GM21717 (cell line): ENCODE measurements at regions not wholly inside any gene's neighbourhood (a gene's known extent, or its start where the extent isn't known, plus 50 kb on each side); places are given as distances from the start of the nearest gene placed in this dataset.
"Not testable (repeated sequence)": the region's sequence is repeated elsewhere in the genome, so short reads cannot be mapped to it uniquely, and the experiment has no call there.

Experiments used
- ATAC-seq: cut with Tn5 transposase; IDR thresholded peaks from one replicate; pipeline ENCODE4 v1.9.1; 2021; ENCODE audit warnings: mild to moderate bottlenecking, moderate library complexity; ENCODE audit not compliant: unreplicated experiment

DNA sequence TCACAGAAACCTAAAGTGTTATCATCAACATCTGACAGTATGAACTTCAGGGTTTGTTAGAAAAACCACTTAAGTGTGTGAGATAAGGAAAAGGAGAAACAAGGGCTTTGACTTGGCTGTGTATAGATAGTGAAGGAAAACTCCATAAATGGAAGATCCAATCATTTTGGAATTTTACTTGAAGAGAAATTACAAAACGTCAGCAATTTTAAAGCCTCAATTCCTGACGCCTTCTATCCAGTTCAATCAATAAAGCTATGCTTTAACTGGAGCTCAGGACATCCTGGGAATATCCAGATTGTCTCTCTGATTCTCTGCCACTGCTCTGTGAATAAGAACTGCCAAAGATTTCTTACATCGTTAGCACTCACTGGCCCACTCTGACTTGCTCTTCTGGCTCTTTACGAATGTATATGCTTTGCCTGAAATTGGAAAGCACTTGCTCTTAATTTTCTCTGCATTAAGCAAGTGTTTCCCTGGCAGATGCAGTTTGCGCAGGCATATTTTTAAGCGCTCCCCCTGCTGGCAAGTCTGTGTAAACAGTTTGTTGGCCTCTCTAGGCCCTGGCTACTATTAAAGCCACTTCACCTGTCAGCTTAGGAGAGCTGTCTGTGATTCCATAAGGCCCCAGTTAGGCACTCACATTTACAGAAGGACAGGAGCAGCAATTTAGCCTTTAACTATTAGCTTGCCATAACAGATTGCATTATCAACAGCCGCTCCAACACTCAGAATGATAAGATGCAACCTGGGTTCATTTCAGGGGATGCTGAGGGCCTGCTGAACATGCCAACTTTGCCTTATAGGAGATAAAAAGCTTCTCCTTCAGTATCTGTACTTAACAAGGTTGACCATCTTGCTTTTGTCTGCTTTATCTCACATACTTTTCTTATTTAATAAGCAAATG, 251.4 kb upstream of the DDX53 start:
- ATAC-seq = peak; percentile 93

- peak; percentile 83 for ATAC-seq
Observed at GRCh38 chrX:22758807-22759481, 240.8 kb upstream of the DDX53 start.

DNA sequence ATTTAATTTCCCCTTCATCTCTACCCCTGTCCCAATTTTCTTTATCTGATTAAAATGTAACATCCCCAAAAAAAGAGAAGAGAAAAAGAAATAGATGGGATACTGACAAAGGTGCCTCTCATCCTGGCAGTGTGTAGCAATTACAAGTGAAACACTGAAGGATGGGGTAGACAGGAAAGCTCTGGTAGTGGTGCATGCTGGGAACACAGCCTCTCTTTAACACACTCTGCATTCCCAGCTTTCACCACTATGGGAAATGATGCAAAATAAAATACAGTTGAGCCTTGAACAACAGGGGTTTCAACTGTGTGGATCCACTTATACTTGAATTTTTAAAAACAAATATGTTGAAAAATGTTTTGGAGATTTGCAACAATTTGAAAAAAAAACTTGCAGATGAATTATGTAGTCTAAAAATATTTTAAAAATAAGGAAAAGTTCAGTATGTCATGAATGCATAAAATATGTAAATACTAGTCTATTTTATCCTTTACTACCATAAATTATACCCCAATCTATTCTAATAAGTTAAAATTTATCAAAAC, 239.2 kb upstream of the DDX53 start:
- no peak for ATAC-seq

GRCh38 chrX:22788221-22788620, 211.5 kb upstream of the DDX53 start:
- no peak for ATAC-seq

GRCh38 chrX:22795671-22796070, 204.1 kb upstream of the DDX53 start:
- ATAC-seq = no peak

GRCh38 chrX:22800360-22800759, 199.4 kb upstream of the DDX53 start:
- no peak for ATAC-seq

DNA sequence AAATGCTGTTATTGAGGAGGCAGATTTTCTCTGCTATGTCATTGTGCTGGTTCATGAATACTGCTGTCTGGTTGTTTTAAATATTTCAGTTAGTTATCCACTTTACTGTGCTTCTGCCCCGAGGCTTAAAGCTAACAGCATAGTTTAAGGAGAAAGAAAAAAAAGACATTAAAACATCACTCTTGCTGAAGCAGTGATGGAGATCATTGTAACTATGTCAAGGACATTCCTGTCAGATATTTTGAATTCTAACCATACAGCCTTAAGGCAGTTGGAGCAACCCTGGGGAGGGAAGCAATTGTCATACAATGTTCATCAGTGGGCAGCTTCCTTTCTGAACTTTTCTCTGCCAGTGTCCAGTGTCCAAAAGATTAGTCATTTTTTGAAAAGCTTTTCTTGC, 199.0 kb upstream of the DDX53 start:
- ATAC-seq = no peak

- peak; percentile 56 for ATAC-seq
Observed at GRCh38 chrX:22803353-22803752, 196.4 kb upstream of the DDX53 start.

- ATAC-seq = no peak
Observed at GRCh38 chrX:22810876-22811275, 188.9 kb upstream of the DDX53 start.

DNA sequence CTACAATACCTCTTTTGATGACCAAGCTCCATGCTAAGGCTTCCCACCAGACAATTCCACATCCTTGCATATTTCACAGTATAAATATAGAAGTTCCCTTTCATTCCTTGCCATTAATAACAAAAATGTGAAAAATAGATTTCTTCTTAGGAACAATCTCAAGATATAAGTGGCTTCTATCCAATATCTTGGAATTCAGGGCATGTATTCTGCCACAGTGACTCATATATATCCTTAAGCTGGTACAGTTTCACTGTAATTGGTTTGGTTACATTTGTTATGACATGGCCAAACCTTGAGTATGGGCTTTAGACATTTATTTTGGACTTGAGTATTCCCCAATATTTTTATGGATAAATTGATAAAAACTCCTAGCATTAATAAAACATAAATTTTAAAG, 181.7 kb upstream of the DDX53 start:
- ATAC-seq = no peak

GRCh38 chrX:22855693-22856092, 144.1 kb upstream of the DDX53 start:
- ATAC-seq = no peak

DNA sequence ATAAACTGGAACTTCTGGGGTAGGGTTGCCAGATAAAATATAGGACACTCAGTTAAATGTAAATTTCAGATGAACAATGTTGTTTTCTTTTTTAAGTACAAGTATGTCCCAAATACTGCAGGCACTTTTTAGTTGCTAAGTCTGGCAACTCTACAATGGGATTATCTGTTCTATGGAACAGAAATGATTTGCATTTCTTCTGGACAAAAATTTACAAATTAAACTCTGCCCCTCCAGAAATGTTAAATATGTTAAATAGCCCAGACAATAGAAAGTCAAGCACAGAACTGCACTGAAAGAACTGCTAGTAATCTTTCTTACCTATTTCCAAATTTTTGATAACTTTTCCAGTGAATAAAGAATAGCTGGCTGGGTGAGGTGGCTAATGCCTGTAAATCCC, 140.1 kb upstream of the DDX53 start:
- ATAC-seq = no peak

- ATAC-seq = not testable (repeated sequence)
Observed at GRCh38 chrX:22866801-22867200, 133.0 kb upstream of the DDX53 start.

GRCh38 chrX:22882543-22882942, 117.2 kb upstream of the DDX53 start:
- no peak for ATAC-seq

DNA sequence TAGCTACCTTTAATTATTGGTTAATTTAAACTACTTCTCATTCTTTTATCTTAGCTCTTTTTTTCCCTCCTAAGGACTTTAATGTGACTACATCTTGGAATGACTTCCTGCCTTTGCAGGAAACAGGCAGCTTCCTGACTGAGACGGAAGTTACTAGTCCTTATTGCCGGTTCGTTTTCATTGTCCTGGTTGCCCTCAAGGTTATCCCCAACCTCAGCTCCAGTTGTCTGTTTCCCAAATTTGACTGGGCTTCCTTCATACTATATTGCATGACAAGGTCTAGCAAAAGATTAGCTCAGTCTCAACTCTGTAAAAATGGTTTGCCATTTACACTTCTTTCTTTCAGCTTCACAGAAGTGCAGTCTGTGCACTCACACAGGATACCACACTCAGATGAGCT, 109.9 kb upstream of the DDX53 start:
- ATAC-seq = no peak

- ATAC-seq = no peak
Observed at GRCh38 chrX:22912616-22913015, 87.1 kb upstream of the DDX53 start.

DNA sequence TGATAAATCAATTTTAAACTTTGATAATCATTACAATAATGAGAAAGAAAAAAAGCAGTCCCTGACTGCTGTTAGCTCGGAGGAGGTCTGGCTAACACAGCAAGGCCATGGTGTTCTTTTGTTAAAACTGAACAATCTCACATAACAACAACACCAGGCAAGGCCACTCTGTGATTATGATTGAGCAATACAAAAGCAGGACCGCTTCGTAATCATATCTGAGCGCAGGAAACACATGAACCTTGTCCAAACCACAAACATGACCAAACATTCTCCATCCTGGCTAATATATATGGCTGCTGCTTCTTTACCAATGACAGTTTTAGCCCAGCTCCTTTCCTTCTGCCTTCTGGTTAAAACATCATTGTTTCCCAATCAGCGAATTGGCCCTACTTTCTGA, 76.8 kb upstream of the DDX53 start:
- ATAC-seq = no peak

GRCh38 chrX:22934640-22935039, 65.1 kb upstream of the DDX53 start:
- no peak for ATAC-seq

DNA sequence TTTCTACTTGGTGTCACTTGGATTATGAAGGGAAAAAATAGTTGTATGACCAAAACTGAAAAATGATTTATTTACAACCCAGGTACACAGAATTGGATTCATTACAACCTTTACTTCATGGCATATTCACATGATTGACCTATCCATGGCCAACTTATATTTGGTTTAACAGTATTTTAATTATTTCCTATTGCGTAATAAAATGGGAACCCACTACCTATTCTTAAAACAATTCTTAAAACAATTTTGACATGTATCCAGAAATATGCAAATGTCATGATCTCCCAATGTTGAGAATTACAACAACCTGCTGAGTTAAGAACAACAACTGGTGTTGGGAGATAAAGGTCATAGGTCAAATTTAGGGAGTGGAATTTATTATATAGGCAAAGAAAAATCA, 54.8 kb upstream of the DDX53 start:
- no peak for ATAC-seq
